ENCODE measurements at regions not wholly inside any gene's neighbourhood (a gene's known extent, or its start where the extent isn't known, plus 50 kb on each side); places are given as distances from the start of the nearest gene placed in this dataset.
"Not testable (repeated sequence)": the region's sequence is repeated elsewhere in the genome, so short reads cannot be mapped to it uniquely, and the experiment has no call there.

- TF ChIP-seq CTCF (IDR thresholded peaks at IDR 0.05); ZFX (IDR thresholded peaks at IDR 0.05; ENCODE audit: borderline replicate concordance): not testable (repeated sequence)
Observed at GRCh38 chr14:48259232-48259631, 583.8 kb upstream of the MDGA2 start.

Data from 22Rv1 (cell line).